HG03565 (cell line): ENCODE measurements at regions not wholly inside any gene's neighbourhood (a gene's known extent, or its start where the extent isn't known, plus 50 kb on each side); places are given as distances from the start of the nearest gene placed in this dataset.
"Not testable (repeated sequence)": the region's sequence is repeated elsewhere in the genome, so short reads cannot be mapped to it uniquely, and the experiment has no call there.

ENCODE experiments used
- ATAC-seq: cut with Tn5 transposase; IDR thresholded peaks from one replicate; pipeline ENCODE4 v1.9.1; 2021; ENCODE audit warnings: mild to moderate bottlenecking, moderate library complexity; ENCODE audit not compliant: unreplicated experiment

DNA sequence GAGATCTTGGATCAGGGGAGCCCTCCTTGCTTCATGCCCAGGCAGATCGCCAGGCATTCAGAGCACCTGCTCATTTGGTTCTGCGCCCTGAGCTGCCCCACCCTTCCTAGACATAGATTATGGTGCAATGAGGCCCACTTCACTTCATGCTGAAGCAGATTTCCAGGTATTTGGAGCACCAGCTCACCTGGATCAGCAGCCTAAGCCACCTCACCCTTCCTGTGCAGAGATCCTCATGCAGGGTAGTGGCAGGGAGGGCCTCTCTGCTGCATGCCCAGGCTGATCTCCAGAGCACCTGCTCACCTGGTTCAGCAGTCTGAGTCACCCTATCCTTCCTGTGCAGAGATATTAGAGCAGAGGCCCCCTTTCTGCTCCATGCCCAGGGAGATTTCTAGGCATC, 1966.1 kb downstream of the PCDH9 start:
- ATAC-seq: no peak

DNA sequence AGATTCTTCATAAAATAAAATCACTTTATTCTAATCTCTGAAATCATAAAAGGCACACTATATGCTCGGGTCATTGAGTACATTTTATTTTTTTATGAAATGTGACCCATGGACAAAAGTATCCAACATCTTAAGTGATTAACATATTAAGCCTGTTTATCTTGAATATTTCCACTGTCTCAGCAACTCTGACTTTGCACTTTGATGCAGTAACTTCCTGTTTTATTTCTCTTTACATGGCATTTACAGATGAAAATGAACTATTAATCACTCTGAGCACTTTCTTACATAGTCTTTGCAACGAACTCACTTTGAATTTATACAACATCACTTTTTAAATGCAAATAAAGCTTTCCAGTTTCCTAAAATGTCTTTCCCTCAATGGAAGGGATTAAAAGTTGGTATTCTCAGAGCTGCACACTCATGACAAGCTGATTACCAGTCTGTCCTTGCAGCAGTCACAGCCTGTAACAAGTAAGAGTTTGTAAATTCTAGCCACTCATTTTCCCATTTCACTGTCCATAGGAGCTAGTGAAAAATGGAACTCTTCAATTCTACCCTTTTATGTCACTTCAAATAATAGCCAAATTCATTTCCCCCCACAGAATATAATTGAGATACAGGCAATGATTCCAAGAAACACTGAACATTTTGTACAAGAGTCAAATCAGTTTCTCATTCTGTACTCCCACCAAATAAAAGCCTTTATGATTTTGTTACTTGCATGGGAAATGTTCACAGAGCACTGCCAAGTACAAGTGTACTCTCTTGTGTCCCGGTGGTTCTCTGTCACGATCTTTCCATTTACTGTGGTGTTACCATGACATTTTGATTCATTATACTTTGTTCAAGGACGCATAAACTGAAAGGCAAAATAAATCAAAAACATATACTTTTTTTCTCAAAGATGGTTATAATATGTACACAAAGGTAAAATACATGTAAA, 1968.9 kb downstream of the PCDH9 start:
- ATAC-seq: no peak

DNA sequence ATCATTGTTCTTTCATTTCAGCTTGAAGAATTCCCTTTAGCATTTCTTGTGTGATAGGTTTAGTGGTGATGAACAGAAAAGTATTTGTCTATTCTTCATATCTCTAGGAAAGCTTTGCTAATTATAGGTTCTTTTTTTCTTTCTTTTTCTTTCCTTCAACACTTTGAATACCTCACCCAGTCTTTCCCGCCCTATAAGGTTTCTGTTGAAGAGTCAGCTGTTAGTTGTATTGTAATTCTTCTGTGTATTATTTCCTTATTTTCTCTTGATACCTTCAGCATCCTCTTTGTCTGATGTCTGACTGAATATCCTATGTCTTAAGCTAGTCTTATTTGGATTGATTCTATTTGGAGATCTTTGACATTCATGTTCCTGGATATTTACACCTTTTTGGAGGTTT, 1989.4 kb downstream of the PCDH9 start:
- no peak for ATAC-seq

DNA sequence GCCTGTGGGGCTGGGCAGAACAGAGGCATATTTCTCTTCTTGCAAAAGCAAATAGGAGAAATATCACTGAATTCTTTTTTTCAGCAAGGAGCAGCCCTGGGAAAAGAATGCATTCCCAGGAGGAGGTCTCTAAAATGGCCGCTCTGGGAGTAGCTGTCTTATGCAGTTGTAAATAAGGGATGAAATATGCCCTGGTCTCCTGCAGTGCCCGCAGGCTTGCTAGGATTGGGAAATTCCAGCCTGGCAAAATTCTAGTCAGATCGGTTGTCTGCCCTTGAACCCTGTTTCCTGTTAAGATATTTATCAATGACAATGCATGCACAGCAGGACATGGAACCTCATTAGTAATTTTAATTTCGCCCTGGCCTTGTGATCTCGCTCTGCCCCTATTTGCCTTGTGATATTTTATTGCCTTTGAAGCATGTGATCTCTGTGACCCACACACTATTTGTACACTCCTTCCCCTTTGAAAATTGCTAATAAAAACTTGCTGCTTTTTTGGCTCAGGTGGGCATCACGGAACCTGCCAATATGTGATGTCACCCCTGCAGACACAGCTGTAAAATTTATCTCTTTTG, 1993.2 kb downstream of the PCDH9 start:
- ATAC-seq: no peak

DNA sequence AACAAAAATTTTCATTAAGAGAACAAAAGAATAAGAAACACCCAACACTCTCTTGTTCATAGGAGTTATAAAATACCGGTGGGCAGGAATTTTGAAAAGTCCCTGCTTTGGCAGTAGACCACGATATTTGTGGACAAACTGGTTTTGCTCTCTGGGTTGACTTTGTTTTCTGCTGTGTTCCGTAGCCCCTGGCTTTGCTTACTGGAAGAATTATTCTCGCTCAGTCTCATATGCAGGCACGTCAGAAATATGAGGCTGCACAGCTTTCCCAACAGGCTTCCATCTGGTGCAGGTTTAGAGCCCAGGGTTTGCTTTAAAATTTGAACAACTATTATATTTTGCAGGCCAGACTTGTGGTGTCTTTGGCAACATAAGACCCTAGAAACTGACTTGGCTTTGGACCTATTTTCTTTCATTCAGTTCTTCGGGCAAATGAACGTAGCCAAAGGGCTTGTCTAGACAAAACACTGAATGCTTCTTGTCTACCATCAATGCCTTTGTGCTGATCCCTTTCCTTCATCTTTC, 2012.6 kb downstream of the PCDH9 start:
- ATAC-seq: no peak

DNA sequence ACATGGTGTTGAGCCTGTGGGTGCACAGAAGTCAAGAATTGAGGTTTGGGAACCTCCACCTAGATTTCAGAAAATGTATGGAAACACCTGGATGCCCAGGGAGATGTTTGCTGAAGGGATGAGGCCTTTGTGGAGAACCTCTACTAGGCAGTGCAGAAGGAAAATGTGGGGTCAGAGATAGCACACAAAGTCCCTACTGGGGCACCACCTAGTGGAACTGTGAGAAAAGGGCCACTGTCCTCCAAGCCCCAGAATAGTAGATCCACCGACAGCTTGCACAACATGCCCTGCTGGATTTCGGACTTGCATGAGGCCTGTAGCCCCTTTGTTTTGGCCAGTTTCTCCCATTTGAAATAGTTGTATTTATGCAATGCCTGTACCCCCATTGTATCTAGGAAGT, 2027.3 kb downstream of the PCDH9 start:
- not testable (repeated sequence) for ATAC-seq

DNA sequence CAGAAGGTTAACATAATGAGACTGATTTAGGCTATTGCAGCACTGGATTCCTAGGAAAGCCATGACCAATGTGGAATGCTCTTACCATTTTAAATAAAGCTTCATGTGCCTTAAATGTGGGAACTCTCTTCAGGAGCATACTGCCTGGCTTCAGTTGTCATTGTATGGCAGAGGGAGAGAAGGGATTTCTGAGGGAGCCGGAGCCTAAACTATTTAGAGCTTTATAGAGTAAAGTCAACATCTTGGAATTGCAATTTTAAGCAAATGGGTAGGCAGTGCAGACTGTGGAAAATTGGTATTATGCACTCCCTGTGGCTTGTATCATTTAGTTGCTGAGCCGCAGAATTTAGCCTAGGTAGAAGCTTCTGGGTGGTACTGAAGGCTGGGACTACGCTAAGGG, 2041.4 kb downstream of the PCDH9 start:
- ATAC-seq: no peak

DNA sequence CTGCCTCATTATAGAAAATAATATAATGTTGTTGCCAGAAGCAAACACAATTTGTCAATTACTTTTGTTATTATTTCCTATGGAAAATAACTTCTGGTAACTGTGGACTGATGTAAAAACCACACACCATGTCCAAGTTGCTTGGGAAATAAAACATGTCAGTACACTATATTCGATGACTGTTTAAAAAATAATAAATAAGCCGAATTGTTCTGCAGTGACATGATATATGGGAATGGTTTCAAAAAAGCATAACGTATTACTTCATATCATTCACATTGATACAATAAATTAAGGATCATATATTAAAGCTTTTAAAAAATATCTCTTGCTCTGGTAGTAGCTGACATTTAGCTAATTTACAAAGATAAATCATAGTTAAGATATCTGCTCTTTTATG, 2062.1 kb downstream of the PCDH9 start:
- no peak for ATAC-seq

DNA sequence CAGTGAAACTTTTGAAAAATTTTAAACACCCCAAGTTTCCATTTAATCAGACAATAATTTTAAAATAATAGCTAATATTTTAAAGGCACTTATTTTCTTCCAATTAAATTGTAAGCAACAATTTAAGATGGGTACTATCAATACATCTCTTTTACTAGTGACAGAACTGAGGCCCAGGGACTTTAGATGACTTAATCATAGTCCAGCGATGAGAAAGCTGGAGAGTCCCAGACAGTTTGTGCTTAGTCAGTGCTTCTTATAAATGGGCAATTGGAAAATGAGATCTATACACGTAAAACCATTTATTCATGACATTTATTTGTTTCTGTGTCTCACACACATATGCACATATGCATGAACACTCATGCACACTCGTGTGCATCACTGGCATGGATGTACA, 2063.5 kb downstream of the PCDH9 start:
- ATAC-seq: no peak

DNA sequence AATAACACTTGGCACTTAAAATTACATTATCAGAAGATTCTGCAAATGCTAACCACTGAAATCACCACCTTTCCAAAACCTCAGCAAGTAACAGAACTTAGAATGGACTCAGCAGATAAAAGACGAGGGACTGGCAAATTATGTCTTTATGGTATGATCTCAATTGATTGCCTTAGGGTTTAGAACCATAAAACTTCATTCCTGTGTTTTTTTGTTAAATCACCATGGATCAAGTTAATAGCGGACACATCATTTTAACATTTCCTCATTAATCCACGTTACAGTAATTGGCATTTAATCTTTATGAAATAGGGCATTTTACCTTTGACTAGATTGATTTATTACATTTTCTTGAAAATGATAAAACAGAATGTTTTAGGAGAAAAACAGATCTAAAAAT, 2070.3 kb downstream of the PCDH9 start:
- ATAC-seq: no peak

DNA sequence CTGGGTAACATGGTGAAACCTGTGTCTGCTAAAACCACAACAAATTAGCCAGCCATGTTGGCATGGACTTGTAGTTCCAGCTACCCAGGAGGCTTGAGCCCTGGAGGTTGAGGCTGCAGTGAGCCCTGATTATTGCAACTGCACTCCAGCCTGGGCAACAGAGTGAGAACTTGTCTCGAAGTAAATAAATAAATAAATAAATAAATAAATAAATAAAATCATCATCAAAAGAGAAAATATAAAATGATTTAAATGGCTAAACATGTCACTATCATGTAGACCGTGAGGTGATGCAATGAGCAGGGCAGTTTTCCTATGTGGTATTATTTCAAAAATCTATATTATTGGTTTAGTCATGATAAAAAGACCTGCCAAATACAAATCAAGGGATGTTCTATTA, 2074.3 kb downstream of the PCDH9 start:
- no peak for ATAC-seq

DNA sequence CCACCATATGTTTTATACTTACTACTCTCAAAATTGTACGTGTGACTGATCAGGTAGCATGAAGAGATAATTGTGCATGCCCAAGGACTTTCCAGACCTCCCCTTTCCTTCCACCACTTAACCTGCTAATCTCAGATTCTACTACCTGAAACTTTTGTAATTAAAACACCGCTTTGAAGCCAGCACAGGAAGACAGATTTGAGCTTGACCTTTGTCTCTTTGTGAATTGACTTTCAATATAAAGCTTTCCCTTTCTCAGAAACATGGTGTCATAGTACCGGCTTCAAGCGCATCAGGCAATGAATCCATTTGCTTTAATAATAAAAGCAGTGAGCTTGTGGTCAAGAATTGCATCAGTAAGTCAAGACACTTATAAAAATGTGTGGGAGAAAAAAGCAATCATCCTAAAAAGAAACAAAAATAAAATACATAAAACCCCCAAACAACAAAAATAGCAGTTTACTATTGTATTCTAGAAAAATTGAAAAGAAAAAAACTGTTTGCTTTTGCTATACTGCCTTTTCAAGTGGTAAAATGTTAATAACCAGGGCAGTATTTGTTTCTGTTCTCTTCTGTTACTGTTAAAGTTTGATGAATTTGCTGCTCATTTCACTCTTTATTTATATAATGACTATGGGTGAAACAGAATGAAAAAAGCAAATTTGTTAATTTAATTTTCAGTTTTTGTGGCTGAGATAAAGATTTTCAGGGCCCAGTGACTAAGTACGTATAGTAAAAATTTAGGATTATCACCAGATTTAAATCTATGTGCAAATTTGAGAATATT, 2075.3 kb downstream of the PCDH9 start:
- ATAC-seq: no peak

DNA sequence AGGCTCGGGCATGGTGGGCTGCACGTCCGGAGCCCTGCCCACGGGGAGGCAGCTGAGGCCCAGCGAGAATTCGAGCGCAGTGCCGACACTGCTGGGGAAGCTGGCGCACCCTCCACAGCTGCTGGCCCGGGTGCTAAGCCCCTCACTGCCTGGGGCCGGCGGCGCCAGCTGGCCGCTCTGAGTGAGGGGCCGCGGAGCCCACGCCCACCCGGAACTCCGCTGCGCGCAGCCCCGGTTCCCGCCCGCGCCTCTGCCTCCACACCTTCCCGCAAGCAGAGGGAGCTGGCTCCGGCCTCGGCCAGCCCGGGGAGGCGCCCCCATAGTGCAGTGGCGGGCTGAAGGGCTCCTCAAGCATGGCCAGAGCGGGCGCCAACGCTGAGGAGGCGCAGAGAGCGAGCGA, 2080.4 kb downstream of the PCDH9 start:
- no peak for ATAC-seq

DNA sequence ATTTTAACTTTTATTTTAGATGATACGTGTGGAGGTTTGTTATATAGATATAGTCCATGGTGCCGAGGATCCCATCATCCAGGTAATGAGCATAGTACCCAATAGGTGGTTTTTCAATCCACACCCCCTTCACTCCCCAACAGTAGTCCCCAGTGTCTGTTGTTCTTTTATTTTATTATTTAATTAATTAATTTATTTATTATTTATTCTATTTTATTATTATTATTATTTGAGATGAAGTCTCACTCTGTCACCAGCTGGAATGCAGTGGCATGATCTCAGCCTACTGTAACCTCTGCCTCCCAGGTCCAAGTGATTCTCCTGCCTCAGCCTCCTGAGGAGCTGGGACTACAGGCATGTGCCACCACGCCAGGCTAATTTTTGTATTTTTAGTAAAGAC, 2086.2 kb downstream of the PCDH9 start:
- no peak for ATAC-seq

DNA sequence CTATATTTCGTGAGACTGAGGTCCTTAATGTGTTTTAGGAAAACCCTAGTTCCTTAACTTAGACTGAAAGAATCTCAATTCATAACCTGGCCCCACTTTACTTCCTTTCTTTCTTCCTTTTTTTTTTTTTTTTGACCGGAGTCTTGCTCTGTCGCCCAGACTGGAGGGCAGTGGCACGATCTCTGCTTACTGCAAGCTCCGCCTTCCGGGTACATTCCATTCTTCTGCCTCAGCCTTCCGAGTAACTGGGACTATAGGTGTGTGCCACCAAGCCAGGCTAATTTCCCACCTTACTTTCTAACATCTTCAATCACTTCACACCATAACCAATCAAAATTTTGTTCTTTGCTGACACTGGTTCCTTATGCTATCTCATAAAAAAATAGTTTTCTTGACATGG, 2097.0 kb downstream of the PCDH9 start:
- no peak for ATAC-seq

DNA sequence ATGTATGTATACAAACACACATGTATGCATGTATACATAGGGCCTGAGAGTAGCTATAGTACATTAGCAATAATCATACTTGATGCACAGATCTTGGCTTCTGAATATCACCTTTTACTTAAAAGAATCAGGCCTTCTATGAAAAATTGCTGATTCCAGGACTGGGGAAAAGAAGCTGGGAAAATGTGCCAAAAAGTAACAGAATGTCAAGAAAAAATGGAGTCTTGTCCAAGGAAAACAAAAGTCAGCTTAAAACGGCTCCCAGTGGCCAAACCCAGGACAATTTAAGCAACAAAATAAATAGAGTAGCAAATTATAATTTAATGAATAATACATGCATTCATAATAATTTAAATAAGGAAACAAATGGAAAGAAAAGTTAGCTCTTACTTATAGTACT, 2104.9 kb downstream of the PCDH9 start:
- no peak for ATAC-seq

DNA sequence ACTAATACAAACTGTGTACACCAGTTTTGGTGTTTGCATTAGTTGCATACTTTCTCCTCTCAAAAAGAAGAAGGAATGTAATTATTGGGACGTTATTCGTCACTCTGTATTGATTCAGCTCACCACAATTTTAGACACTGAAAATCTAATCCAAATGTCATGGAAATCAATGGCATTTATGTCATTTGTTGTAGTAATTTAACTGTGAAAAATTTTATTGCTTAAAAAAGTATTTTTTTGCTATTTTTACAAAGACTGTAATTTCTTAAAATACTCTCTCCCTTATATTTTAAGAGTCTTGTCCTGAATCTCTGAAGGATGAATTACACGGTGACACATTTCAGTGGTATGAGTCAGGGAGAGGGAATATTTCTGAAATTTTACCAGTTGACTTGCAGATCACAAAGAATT, 2117.6 kb downstream of the PCDH9 start:
- no peak for ATAC-seq

DNA sequence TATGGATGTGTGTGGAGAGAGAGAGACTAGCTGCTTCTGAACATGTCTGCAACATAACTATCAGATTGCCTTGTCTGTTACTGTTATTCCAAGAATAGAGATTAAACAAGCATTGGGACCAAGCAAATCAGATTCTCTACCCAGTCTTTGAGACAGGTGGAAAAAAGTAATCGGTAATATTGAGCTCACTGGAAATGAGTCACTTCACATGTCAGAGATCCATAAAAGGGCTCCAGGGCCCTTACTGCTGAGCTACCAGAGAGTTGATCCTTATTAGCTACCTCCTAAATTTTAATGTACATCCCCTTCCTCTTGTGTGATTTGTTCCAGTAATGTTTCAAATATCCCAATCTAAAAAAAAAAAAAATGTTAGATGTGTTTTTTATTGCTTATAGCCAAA, 2118.0 kb downstream of the PCDH9 start:
- ATAC-seq: no peak

DNA sequence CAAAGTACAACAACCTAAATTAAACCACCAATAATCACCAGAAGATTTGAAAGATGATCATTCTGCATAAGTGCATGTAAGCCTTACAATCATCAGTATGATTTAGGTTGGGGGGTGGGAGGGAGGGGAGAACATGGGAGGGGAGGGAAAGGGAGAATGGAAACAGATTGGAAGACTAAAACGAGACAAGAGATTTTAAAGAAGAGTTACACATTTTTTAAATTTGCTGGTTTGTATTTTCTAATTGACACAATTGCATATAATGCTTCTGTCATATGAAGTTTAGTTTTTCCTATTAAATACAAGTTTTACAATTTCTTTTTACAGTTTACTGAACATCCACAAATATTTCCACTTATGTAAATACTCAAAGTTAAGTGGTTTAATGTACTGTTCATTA, 2118.9 kb downstream of the PCDH9 start:
- ATAC-seq: no peak

DNA sequence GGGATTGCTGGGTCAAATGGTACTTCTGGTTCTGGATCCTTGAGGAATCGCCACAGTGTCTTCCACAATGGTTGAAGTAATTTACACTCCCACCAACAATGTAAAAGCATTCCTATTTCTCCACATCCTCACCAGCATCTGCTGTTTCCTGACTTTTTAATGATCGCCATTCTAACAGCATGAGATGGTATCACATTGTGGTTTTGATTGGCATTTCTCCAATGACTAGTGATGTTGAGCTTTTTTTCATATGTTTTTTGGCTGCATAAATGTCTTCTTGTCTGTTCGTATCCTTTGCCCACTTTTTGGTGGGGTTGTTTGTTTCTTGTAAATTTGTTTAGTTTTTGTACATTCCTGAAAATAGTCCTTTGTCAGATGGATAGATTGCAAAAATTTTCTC, 2125.7 kb downstream of the PCDH9 start:
- not testable (repeated sequence) for ATAC-seq

DNA sequence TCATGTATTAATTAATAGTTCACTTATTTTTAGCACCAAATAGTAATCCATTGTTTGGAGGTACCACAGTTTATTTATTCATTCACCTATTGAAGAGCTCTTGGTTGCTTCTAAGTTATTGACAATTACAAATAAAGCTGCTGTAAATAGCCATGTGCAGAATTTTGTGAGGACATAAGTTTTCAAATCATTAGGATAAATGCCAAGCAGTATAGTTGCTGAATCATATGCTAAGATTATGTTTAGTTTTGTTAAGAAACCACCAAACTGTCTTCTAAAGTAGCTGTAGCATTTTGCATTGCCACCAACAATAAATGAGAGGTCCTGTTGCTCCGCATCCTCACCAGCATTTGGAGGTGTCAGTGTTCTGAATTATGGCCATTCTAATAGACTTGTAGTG, 2126.8 kb downstream of the PCDH9 start:
- ATAC-seq: no peak
